Activated T-helper 2 cell treated with anti-CD3 and anti-CD28 coated beads, Interferon-gamma antibody, Interleukin-2, Interleukin-4, amounts not matched to agents 10 μg/mL and 5 μg/mL and 100 μg/mL, durations not matched to agents 14 hours and 24 hours and 36 hours (primary cell): ENCODE measurements at regions not wholly inside any gene's neighbourhood (a gene's known extent, or its start where the extent isn't known, plus 50 kb on each side); places are given as distances from the start of the nearest gene placed in this dataset.

Experiments used
- DNase-seq: peaks from one replicate; pipeline ENCODE4 v3.0.0; 2021; ENCODE audit warnings: low spot score
- H3K27ac Mint-ChIP-seq: one replicate; pipeline ENCODE4 v1.8.0; 2021; ENCODE audit warnings: mixed read lengths
- H3K27me3 Mint-ChIP-seq: one replicate; pipeline ENCODE4 v1.8.0; 2021; ENCODE audit warnings: low read depth, mixed read lengths
- H3K36me3 Mint-ChIP-seq: one replicate; pipeline ENCODE4 v1.8.0; 2021; ENCODE audit warnings: low read depth, mixed read lengths
- H3K4me1 Mint-ChIP-seq: one replicate; pipeline ENCODE4 v1.8.0; 2021; ENCODE audit warnings: low read depth, mixed read lengths
- H3K4me3 Mint-ChIP-seq: one replicate; pipeline ENCODE4 v1.8.0; 2021; ENCODE audit warnings: low read depth, mild to moderate bottlenecking, moderate library complexity, mixed read lengths
- H3K9me3 Mint-ChIP-seq: one replicate; pipeline ENCODE4 v1.8.0; 2021; ENCODE audit warnings: mixed read lengths
- intact Hi-C: fragments of 100-400 bp; cut with micrococcal nuclease; formaldehyde crosslinking; loops from one replicate; pipeline ENCODE4 v1.15.1; 2023

DNA sequence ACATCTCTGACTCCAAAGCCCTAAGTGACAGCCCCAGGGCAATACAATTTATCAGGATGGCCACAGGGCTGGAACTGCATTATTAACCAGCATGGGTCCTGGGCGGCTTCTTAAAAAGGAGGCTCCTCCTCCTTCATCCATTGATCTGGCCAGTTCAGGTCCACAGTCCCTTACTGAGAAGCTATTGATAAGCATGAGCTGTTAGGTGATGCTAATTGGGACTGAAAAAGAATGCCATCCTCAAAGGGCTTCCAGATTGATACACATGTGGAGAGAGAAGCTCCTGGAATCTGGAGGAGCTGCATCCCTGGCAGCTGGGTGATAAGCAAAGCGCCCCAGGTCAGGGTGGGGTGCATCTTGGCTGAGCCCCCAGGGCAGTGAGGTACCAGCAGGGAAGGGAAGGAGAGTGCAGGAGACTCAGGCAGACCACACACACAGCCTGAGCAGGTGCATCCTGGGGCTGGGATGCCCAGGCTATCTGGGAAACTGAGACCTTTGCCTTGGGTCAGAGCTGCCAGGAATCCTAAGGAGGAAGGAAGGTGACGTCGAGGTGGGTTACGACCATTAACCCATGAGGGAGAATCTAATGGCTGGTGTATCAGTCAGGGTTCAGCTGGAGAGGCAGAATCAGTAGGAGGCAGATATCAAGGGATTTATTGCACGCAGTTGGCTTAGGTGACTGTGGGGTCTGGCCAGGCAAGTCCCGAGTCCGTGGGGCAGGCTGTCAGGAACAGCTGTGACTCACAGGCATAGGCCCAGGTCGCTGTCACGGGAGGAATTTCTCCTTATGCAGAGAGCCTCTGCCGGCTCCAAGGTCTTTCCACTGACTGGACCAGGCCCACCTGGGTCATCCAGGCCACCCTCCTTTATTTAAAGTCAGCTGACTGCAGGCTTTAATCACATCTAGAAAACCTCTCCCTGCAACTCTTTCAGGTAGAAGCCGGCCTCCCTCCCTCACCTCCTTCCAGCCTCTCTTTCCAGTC is 261.2 kb downstream of the BMP7 start:
- H3K9me3 Mint-ChIP-seq, result no peaks in the 10 kb centered on the region
- peaks cover 3% of the 10 kb centered on the region for H3K4me1 Mint-ChIP-seq
- no peak for DNase-seq
- H3K36me3 Mint-ChIP-seq, result no peaks in the 10 kb centered on the region
- H3K4me3 Mint-ChIP-seq, result no peak overlapping the region
- intact Hi-C loops, result no loop called here
- H3K27me3 Mint-ChIP-seq, result peaks cover 16% of the 10 kb centered on the region
- H3K27ac Mint-ChIP-seq, result no peak overlapping the region

GRCh38 chr20:57006411-57007170 is 259.9 kb downstream of the BMP7 start:
- peaks cover 16% of the 10 kb centered on the region for H3K27me3 Mint-ChIP-seq
- no peak overlapping the region for H3K4me3 Mint-ChIP-seq
- H3K36me3 Mint-ChIP-seq, result no peaks in the 10 kb centered on the region
- no peaks in the 10 kb centered on the region for H3K9me3 Mint-ChIP-seq
- intact Hi-C loops, result no loop called here
- no peak overlapping the region for H3K27ac Mint-ChIP-seq
- H3K4me1 Mint-ChIP-seq, result peaks cover 3% of the 10 kb centered on the region
- no peak for DNase-seq

DNA sequence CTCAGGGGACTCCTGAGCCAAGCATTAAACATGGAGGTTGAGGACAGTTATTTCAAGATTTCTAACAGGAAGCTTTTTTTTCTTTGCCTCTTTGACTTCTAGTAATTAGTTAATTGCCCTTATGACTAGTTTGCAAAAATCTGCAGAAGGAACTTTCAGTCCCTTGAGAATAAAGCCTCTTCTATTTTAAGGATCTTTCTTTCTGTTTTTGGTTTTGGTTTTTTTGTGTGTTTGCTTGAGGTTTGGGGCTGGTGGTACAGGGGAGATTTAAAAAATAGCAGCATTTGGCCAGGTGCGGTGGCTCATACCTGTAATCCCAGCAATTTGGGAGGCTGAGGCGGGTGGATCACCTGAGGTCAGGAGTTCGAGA is 259.3 kb downstream of the BMP7 start:
- H3K36me3 Mint-ChIP-seq, result no peaks in the 10 kb centered on the region
- no peak overlapping the region for H3K4me3 Mint-ChIP-seq
- no peak overlapping the region for H3K27ac Mint-ChIP-seq
- H3K4me1 Mint-ChIP-seq, result peaks cover 3% of the 10 kb centered on the region
- H3K9me3 Mint-ChIP-seq, result no peaks in the 10 kb centered on the region
- H3K27me3 Mint-ChIP-seq, result peaks cover 16% of the 10 kb centered on the region
- intact Hi-C loops, result no loop called here
- no peak for DNase-seq

- H3K36me3 Mint-ChIP-seq, result no peaks in the 10 kb centered on the region
- intact Hi-C loops, result no loop called here
- H3K4me3 Mint-ChIP-seq, result no peak overlapping the region
- H3K4me1 Mint-ChIP-seq, result peaks cover 3% of the 10 kb centered on the region
- no peaks in the 10 kb centered on the region for H3K9me3 Mint-ChIP-seq
- no peak for DNase-seq
- H3K27ac Mint-ChIP-seq, result no peak overlapping the region
- peaks cover 22% of the 10 kb centered on the region for H3K27me3 Mint-ChIP-seq
Observed at GRCh38 chr20:57008217-57008616, 258.2 kb downstream of the BMP7 start.

DNA sequence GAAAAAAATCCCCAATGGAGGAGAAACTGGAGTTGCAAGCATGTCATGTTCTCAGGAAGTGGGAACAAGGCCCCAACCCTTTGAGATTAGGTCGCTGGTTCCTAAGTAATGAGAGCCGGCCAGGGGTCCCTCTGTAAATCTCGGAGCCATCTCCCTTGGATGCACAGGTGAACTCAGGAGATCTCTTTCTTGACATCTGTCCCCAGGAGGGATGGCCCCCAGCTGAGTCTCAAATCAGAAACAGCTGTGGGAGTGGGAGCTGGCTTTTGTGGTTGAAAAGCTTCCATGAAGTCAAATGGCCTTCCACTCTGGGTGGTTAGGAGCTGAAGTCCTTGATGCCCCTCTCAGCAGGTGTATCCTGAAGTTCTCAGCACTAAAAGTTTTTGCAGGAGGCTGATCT is 257.1 kb downstream of the BMP7 start:
- Mint-ChIP-seq H3K27me3 (peaks cover 30% of the 10 kb centered on the region), H3K36me3 (no peaks in the 10 kb centered on the region), H3K4me1 (peaks cover 3% of the 10 kb centered on the region), H3K9me3 (no peaks in the 10 kb centered on the region), H3K27ac (no peak overlapping the region), H3K4me3 (no peak overlapping the region)
- intact Hi-C loops, result no loop called here
- DNase-seq, result no peak

DNA sequence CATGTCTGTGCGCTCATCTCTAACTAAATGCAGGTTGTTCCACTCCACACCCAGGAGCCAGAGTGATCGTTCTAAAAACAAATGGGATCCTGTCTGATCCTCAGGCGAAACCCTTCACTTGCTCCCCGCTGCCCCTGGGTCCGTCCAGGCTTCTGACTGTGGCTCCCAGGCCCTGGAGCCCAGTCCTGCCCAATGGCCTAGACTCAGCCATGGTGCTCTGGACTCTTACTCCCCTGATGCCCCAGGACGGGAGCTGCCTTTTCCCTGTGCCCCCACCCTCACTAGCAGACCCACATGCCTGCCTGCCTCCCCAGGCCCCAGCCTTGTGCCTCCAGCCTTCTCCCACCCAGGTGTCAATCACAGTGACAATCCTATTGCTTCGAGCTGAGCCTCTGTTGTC is 256.7 kb downstream of the BMP7 start:
- H3K27ac Mint-ChIP-seq, result no peak overlapping the region
- H3K4me3 Mint-ChIP-seq, result no peak overlapping the region
- no peaks in the 10 kb centered on the region for H3K36me3 Mint-ChIP-seq
- H3K4me1 Mint-ChIP-seq, result peaks cover 3% of the 10 kb centered on the region
- DNase-seq, result no peak
- peaks cover 32% of the 10 kb centered on the region for H3K27me3 Mint-ChIP-seq
- intact Hi-C loops, result no loop called here
- no peaks in the 10 kb centered on the region for H3K9me3 Mint-ChIP-seq

GRCh38 chr20:57012691-57013090 is 253.8 kb downstream of the BMP7 start:
- H3K27ac Mint-ChIP-seq, result no peak overlapping the region
- no peaks in the 10 kb centered on the region for H3K4me1 Mint-ChIP-seq
- intact Hi-C loops, result no loop called here
- no peak overlapping the region for H3K4me3 Mint-ChIP-seq
- no peak for DNase-seq
- peaks cover 27% of the 10 kb centered on the region for H3K27me3 Mint-ChIP-seq
- H3K9me3 Mint-ChIP-seq, result no peaks in the 10 kb centered on the region
- no peaks in the 10 kb centered on the region for H3K36me3 Mint-ChIP-seq

- Mint-ChIP-seq H3K4me3 (no peak overlapping the region), H3K27ac (no peak overlapping the region), H3K36me3 (no peaks in the 10 kb centered on the region), H3K4me1 (no peaks in the 10 kb centered on the region), H3K27me3 (peaks cover 22% of the 10 kb centered on the region), H3K9me3 (no peaks in the 10 kb centered on the region)
- intact Hi-C loops, result no loop called here
- DNase-seq, result no peak
Observed at GRCh38 chr20:57013217-57013616, 253.2 kb downstream of the BMP7 start.

DNA sequence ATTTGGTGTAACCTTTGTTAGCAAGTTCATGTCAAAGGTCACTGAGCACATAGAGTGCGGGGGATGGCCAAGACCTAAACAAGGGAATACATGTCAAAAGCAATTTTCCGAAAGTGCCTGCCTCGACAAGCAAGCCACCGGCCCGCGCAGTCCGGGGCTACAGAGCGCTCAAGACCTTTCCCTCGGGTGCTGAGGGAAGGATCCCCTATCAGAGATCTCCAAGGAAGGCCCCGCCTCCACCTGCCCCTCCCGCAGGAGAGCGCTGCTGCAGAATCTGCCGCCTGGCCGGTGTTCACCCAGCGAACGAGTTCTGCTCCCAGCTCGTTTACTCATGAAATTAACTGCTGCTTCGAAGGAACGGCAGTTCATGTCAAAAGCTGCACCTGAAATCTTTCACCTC is 252.7 kb downstream of the BMP7 start:
- no peak overlapping the region for H3K4me3 Mint-ChIP-seq
- no peak for DNase-seq
- intact Hi-C loops, result no loop called here

GRCh38 chr20:57020364-57020763 is 246.1 kb downstream of the BMP7 start:
- Mint-ChIP-seq H3K36me3 (no peaks in the 10 kb centered on the region), H3K9me3 (no peaks in the 10 kb centered on the region), H3K27me3 (peaks cover 7% of the 10 kb centered on the region), H3K4me3 (no peak overlapping the region), H3K27ac (no peak overlapping the region), H3K4me1 (no peaks in the 10 kb centered on the region)
- intact Hi-C loops, result no loop called here
- DNase-seq, result no peak

More for the DNA sequence above, 252.7 kb downstream of the BMP7 start:
- Mint-ChIP-seq H3K4me1 (no peaks in the 10 kb centered on the region), H3K9me3 (no peaks in the 10 kb centered on the region), H3K27ac (no peak overlapping the region), H3K36me3 (no peaks in the 10 kb centered on the region), H3K27me3 (peaks cover 22% of the 10 kb centered on the region)

GRCh38 chr20:57022306-57022705 is 244.1 kb downstream of the BMP7 start:
- Mint-ChIP-seq H3K36me3 (no peaks in the 10 kb centered on the region), H3K4me1 (no peaks in the 10 kb centered on the region), H3K27me3 (peaks cover 6% of the 10 kb centered on the region), H3K27ac (no peak overlapping the region), H3K4me3 (no peak overlapping the region), H3K9me3 (no peaks in the 10 kb centered on the region)
- intact Hi-C loops, result no loop called here
- no peak for DNase-seq

GRCh38 chr20:57023007-57023406 is 243.4 kb downstream of the BMP7 start:
- H3K36me3 Mint-ChIP-seq, result no peaks in the 10 kb centered on the region
- no peaks in the 10 kb centered on the region for H3K9me3 Mint-ChIP-seq
- no peak overlapping the region for H3K4me3 Mint-ChIP-seq
- intact Hi-C loops, result no loop called here
- no peak overlapping the region for H3K27ac Mint-ChIP-seq
- no peak for DNase-seq
- peaks cover 6% of the 10 kb centered on the region for H3K27me3 Mint-ChIP-seq
- H3K4me1 Mint-ChIP-seq, result no peaks in the 10 kb centered on the region

GRCh38 chr20:57023997-57024396 is 242.4 kb downstream of the BMP7 start:
- no peaks in the 10 kb centered on the region for H3K9me3 Mint-ChIP-seq
- no peaks in the 10 kb centered on the region for H3K4me1 Mint-ChIP-seq
- peaks cover 4% of the 10 kb centered on the region for H3K27me3 Mint-ChIP-seq
- no peak for DNase-seq
- no peaks in the 10 kb centered on the region for H3K36me3 Mint-ChIP-seq
- H3K4me3 Mint-ChIP-seq, result no peak overlapping the region
- no peak overlapping the region for H3K27ac Mint-ChIP-seq
- intact Hi-C loops, result no loop called here
